Muscle of back (tissue), 3 donors: ENCODE measurements at regions not wholly inside any gene's neighbourhood (a gene's known extent, or its start where the extent isn't known, plus 50 kb on each side); places are given as distances from the start of the nearest gene placed in this dataset.
"Not testable (repeated sequence)": the region's sequence is repeated elsewhere in the genome, so short reads cannot be mapped to it uniquely, and the experiment has no call there.

Experiments used
- DNase-seq, 3 donors: peaks; one replicate each; pipeline versions ENCODE4 v3.0.0 to v3.0.0-alpha.2; 2013

DNA sequence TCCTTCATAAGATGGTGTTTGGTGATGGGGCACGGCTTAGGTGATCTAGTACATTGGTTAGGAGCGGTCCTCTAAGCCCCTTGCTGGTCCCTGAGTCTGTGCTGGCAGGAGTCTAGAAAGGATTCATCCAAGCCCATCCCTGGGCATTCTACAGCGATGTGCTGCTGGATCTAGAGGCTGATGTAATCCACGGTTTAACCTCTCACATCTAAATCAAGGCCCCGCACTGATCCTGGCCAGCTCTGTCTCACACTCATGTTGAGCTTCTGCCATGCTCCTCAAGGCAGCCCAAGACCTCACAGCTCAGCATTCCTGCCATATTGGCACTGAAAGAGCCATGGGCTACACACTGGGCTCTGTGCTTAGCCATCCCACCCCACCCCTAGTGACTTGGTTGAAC lies 664.8 kb downstream of the STK39 start:
- peak in 1 of 3 donors; percentile 8 for DNase-seq

- DNase-seq, result peak in 2 of 3 donors; percentile 10 to 33
These were observed 665.3 kb downstream of the STK39 start for GRCh38 chr2:167581961-167582574.

DNA sequence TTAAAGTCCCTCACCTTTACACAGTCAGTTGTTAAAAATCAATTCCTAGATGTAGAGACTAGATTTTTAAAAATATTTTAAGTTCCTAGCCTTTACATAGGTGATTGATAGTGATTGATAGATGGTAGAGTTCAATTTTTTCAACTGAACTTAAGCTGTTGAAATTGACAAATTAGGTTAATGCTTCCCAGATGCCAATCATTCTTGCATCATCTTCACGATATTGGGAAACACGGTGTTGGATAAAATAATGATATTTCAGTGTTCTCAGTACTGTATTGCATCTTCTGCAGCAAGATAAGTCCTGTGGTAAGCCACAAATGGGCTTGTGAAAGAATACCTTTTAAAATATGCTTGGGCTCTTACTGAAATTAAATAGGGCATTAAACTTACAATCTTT lies 667.6 kb downstream of the STK39 start:
- no peak for DNase-seq

- no peak for DNase-seq
These were observed 672.1 kb downstream of the STK39 start for GRCh38 chr2:167575276-167575675.

- no peak for DNase-seq
These were observed 674.3 kb downstream of the STK39 start for GRCh38 chr2:167572883-167573619.

- DNase-seq, result no peak
These were observed 677.0 kb downstream of the STK39 start for GRCh38 chr2:167570370-167570769.

DNA sequence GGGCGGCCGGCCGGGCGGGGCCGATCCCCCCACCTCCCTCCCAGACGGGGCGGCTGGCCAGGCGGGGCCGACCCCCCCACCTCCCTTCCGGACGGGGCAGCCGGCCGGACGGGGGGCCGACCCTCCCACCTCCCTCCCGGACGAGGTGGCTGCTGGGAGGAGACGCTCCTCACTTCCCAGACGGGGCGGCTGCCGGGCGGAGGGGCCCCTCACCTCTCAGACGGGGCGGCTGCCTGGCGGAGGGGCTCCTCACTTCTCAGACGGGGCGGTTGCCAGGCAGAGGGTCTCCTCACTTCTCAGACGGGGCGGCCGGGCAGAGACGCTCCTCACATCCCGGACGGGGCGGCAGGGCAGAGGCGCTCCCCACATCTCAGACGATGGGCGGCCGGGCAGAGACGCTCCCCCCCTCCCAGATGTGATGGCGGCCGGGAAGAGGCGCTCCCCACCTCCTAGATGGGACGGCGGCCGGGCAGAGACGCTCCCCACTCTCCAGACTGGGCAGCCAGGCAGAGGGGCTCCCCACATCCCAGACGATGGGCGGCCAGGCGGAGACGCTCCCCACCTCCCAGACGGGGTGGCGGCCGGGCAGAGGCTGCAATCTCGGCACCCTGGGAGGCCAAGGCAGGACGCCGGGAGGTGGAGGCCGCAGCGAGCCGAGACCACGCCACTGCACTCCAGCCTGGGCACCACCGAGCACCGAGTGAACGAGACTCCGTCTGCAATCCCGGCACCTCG lies 675.8 kb downstream of the XIRP2 start:
- not testable (repeated sequence) for DNase-seq

DNA sequence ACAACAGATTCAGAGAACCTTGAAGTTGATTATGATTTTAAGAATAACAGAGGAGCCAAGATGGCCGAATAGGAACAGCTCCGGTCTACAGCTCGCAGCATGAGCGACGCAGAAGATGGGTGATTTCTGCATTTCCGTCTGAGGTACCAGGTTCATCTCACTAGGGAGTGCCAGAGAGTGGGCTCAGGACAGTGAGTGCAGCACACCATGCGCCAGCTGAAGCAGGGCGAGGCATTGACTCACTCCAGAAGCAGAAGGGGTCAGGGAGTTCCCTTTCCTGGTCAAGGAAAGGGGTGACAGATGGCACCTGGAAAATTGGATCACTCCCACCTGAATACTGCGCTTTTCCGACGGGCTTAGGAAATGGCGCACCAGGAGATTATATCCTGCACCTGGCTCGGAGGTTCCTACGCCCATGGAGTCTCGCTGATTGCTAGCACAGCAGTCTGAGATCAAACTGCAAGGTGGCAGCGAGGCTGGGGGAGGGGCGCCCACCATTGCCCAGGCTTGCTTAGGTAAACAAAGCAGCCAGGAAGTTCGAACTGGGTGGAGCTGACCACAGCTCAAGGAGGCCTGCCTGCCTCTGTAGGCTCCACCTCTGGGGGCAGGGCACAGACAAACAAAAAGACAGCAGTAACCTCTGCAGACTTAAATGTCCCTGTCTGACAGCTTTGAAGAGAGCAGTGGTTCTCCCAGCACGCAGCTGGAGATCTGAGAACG lies 670.2 kb downstream of the XIRP2 start:
- DNase-seq, result not testable (repeated sequence)

GRCh38 chr2:167555098-167555720 lies 666.9 kb downstream of the XIRP2 start:
- no peak for DNase-seq

- no peak for DNase-seq
These were observed 665.4 kb downstream of the XIRP2 start for GRCh38 chr2:167553635-167554034.

GRCh38 chr2:167551416-167551815 lies 663.1 kb downstream of the XIRP2 start:
- no peak for DNase-seq

DNA sequence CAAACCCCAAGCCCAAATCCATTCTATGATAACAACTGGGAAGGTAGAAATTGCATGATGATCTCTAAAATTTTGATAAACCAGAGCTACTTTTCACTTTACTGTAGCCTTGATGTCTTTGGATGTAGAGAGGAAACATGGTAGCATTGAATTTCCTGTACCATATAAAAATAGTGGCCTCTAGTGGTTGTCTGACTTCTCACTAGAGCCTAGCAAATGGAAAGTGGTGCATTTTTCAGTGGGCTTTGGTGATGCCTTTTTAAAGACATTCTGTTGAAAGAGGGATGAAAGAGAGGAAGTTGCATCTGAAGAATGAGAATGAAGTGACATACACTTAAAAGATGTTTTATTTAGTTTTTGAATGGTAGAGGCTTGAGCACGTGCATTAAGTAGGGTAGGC lies 662.2 kb downstream of the XIRP2 start:
- DNase-seq, result no peak

DNA sequence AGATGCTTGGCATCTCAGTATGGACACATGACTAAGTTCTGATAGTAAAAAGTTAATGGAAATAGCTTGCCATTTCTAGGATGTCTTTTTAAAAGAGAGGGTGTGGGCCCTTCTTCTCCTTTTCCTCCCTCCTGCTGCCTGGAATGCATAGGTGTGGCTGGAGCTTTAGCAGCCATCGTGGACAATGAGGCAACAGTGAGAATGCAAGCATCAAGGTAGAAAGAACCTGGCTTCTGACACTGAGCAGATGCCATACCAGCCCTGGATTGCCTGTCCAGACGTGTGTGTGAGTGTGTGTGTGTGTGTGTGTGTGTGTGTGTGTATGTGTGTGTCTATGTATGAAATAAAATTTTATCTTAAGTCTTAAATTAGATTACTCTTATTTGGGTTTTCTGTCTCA lies 660.1 kb downstream of the XIRP2 start:
- no peak for DNase-seq

DNA sequence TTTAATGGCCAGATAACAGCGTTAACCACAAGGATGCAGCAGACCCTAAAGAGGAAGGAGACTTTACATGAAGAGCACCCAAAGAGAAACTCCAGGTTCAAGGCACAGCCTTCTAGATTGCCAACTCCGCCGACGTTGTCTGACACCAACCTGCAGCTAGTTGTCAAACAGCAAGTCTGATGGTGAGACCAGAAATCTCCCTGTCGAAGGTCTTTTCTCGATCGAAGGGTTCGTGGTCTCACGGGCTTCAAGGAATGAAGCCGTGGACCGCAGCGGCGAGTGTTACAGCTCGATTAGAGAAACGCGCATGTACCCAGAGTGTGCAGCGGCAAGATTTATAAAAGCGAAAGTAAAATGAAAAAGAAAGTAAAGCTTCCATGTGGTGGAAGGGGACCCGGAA lies 656.3 kb downstream of the XIRP2 start:
- DNase-seq, result no peak

DNA sequence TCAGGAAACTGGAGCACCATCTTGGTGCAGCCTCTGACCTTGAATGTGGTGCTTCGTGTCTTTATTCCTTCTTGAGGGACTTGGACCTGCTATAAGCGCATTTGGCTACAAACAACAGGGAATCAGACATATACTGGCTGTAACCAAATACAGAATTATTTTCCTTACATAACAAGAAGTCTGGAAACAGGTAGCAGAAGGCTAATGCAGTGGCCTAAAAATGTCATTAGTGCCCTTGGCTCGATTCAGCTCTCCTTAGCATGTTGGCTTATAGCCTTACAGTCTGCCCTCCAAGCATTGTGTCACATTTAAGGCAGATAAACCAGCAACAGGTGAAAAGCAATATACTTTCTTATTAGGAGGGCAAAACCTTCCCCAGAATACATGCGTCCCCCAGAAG lies 655.4 kb downstream of the XIRP2 start:
- DNase-seq, result no peak

GRCh38 chr2:167537743-167538142 lies 649.5 kb downstream of the XIRP2 start:
- no peak for DNase-seq

DNA sequence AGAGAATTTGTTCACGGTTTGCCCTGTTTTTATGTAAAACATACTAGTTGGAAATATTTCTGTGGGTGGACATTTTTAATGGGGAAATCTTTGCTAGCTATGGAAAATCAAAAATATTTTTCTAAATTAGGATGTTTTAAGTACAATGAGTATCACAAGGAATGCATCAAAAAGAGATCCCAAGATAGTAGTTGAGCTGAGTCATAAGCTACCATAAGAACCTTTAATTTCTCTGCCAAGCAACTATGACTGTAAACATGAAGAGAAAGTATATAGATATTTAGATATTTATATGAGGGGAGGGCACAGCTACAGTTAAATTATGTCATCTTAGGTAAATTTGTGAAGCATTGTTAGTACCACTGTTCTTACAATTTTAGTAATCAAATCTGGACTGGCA lies 646.2 kb downstream of the XIRP2 start:
- DNase-seq, result no peak

- no peak for DNase-seq
These were observed 636.5 kb downstream of the XIRP2 start for GRCh38 chr2:167524786-167525185.

GRCh38 chr2:167510071-167510759 lies 621.9 kb downstream of the XIRP2 start:
- DNase-seq, result no peak

DNA sequence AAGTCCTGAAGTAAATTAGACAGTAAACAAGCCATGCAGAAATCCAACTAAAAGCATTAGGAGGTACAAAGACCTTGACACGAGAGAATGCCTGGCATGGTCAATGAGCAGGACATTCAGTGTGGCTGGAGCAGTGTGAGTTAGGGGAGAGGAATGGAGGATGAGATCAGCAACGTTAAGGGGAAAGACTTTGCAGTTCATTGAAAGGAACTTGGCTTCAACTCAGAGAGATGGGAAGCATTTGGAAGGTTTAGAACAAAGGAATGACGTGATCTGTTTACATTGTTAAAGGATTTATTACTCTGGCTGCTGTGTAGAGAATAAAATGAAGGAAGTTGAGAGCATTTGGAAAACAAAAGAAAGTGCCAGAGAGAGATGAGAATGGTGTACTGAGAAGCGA lies 621.3 kb downstream of the XIRP2 start:
- DNase-seq, result peak; percentile 38 to 72 (median 51)

DNA sequence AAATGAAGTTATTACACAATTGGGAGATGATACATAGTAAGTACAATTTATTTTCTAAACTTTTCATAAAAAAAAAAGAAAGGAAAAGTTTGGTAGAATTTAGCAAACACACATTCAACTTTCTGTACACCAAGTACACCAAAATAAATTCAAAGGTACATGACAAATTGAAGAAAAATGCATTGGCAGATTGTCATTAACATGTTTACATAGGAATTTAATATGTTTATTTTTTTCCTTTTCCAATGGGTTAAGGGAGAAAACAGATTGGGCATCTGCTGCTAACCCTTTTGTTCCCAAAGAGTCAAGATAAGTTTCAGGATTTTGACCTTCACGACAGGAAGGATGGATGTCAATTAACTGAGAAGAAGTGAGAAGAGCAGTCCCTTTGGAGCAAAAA lies 620.4 kb downstream of the XIRP2 start:
- no peak for DNase-seq
